ENCODE measurements at regions not wholly inside any gene's neighbourhood (a gene's known extent, or its start where the extent isn't known, plus 50 kb on each side); places are given as distances from the start of the nearest gene placed in this dataset.

GRCh38 chr5:60173667-60174066, 280.1 kb upstream of the PDE4D start:
- DNase-seq: no peak

GRCh38 chr5:60163762-60164161, 270.2 kb upstream of the PDE4D start:
- DNase-seq: no peak

- no peak for DNase-seq
These were observed 268.9 kb upstream of the PDE4D start for GRCh38 chr5:60162441-60162840.

- peak in 1 of 2 experiments; percentile 31 for DNase-seq
These were observed 267.9 kb upstream of the PDE4D start for GRCh38 chr5:60161340-60161934.

- DNase-seq: no peak
These were observed 255.6 kb upstream of the PDE4D start for GRCh38 chr5:60149081-60149480.

- peak in 1 of 2 experiments; percentile 4 for DNase-seq
These were observed 254.8 kb upstream of the PDE4D start for GRCh38 chr5:60148366-60148765.

GRCh38 chr5:60147791-60148190, 254.3 kb upstream of the PDE4D start:
- DNase-seq: no peak

GRCh38 chr5:60143942-60144549, 250.5 kb upstream of the PDE4D start:
- DNase-seq: no peak

GRCh38 chr5:60141119-60141518, 247.6 kb upstream of the PDE4D start:
- DNase-seq: no peak

GRCh38 chr5:60136841-60137240, 243.3 kb upstream of the PDE4D start:
- no peak for DNase-seq

GRCh38 chr5:60131504-60131903, 238.0 kb upstream of the PDE4D start:
- no peak for DNase-seq

GRCh38 chr5:60125636-60126035, 232.1 kb upstream of the PDE4D start:
- no peak for DNase-seq

GRCh38 chr5:60102961-60103693, 209.6 kb upstream of the PDE4D start:
- DNase-seq: no peak

- DNase-seq: no peak
These were observed 208.0 kb upstream of the PDE4D start for GRCh38 chr5:60101573-60101972.

GRCh38 chr5:60092671-60093422, 199.3 kb upstream of the PDE4D start:
- peak in 1 of 2 experiments; percentile 11 for DNase-seq

- no peak for DNase-seq
These were observed 193.1 kb upstream of the PDE4D start for GRCh38 chr5:60086583-60086982.

- no peak for DNase-seq
These were observed 190.7 kb upstream of the PDE4D start for GRCh38 chr5:60084226-60084625.

- DNase-seq: no peak
These were observed 183.8 kb upstream of the PDE4D start for GRCh38 chr5:60077292-60077691.

GRCh38 chr5:60076746-60077145, 183.2 kb upstream of the PDE4D start:
- no peak for DNase-seq

GRCh38 chr5:60066502-60066901, 173.0 kb upstream of the PDE4D start:
- peak in 1 of 2 experiments; percentile 51 for DNase-seq

- DNase-seq: no peak
These were observed 166.9 kb upstream of the PDE4D start for GRCh38 chr5:60060389-60060788.

- DNase-seq: no peak
These were observed 162.7 kb upstream of the PDE4D start for GRCh38 chr5:60056191-60056590.

- DNase-seq: no peak
These were observed 161.6 kb upstream of the PDE4D start for GRCh38 chr5:60055168-60055567.
